Stimulated activated CD4-positive, alpha-beta T cell treated with anti-CD3 and anti-CD28 coated beads, TNF-alpha, amount 100 ng/mL, for 48 hours (primary cell): ENCODE measurements at regions not wholly inside any gene's neighbourhood (a gene's known extent, or its start where the extent isn't known, plus 50 kb on each side); places are given as distances from the start of the nearest gene placed in this dataset.
"Not testable (repeated sequence)": the region's sequence is repeated elsewhere in the genome, so short reads cannot be mapped to it uniquely, and the experiment has no call there.

Experiments
- DNase-seq, 3 donors: peaks; one replicate each; pipeline ENCODE4 v3.0.0-alpha.2; 2020; ENCODE audit warnings: low read depth in 3 of 3

GRCh38 chr6:139448051-139448649, 73.7 kb upstream of the CITED2 start:
- DNase-seq: no peak

GRCh38 chr6:139447656-139447975, 73.2 kb upstream of the CITED2 start:
- no peak for DNase-seq

GRCh38 chr6:139446768-139447655, 72.6 kb upstream of the CITED2 start:
- DNase-seq: no peak

GRCh38 chr6:139446138-139446715, 71.8 kb upstream of the CITED2 start:
- no peak for DNase-seq

GRCh38 chr6:139444273-139444787, 69.9 kb upstream of the CITED2 start:
- DNase-seq: not testable (repeated sequence)

GRCh38 chr6:139443231-139444112, 69.0 kb upstream of the CITED2 start:
- DNase-seq: no peak

- no peak for DNase-seq
Measured at GRCh38 chr6:139442188-139442671, 67.8 kb upstream of the CITED2 start.

- DNase-seq: no peak
Measured at GRCh38 chr6:139439349-139439748, 64.9 kb upstream of the CITED2 start.

- DNase-seq: no peak
Measured at GRCh38 chr6:139438775-139439174, 64.3 kb upstream of the CITED2 start.

GRCh38 chr6:139436957-139437348, 62.5 kb upstream of the CITED2 start:
- no peak for DNase-seq

GRCh38 chr6:139436200-139436956, 61.9 kb upstream of the CITED2 start:
- DNase-seq: no peak

GRCh38 chr6:139433631-139434419, 59.4 kb upstream of the CITED2 start:
- no peak for DNase-seq

GRCh38 chr6:139431602-139431956, 57.1 kb upstream of the CITED2 start:
- DNase-seq: no peak

GRCh38 chr6:139430899-139431601, 56.6 kb upstream of the CITED2 start:
- no peak for DNase-seq

GRCh38 chr6:139429580-139430145, 55.2 kb upstream of the CITED2 start:
- DNase-seq: no peak

- DNase-seq: no peak
Measured at GRCh38 chr6:139427199-139427598, 52.8 kb upstream of the CITED2 start.

GRCh38 chr6:139426795-139427194, 52.3 kb upstream of the CITED2 start:
- no peak for DNase-seq

GRCh38 chr6:139425780-139426179, 51.3 kb upstream of the CITED2 start:
- no peak for DNase-seq

- DNase-seq: no peak
Measured at GRCh38 chr6:139423971-139424667, 49.7 kb upstream of the CITED2 start.
